Inferior parietal cortex (tissue), 1 donor: ENCODE measurements at regions not wholly inside any gene's neighbourhood (a gene's known extent, or its start where the extent isn't known, plus 50 kb on each side); places are given as distances from the start of the nearest gene placed in this dataset.

Experiments used
- DNase-seq: peaks from one replicate; pipeline ENCODE4 v3.0.0-alpha.2; 2016; ENCODE audit errors: extremely low spot score

GRCh38 chr14:76307786-76308780 lies 67.9 kb upstream of the ESRRB start:
- no peak for DNase-seq

- no peak for DNase-seq
Observed at GRCh38 chr14:76309572-76310162, 66.3 kb upstream of the ESRRB start.

- DNase-seq, result no peak
Observed at GRCh38 chr14:76311079-76311758, 64.7 kb upstream of the ESRRB start.

- no peak for DNase-seq
Observed at GRCh38 chr14:76312821-76313220, 63.1 kb upstream of the ESRRB start.

- no peak for DNase-seq
Observed at GRCh38 chr14:76313303-76313702, 62.6 kb upstream of the ESRRB start.

- DNase-seq, result no peak
Observed at GRCh38 chr14:76313852-76314251, 62.1 kb upstream of the ESRRB start.

- no peak for DNase-seq
Observed at GRCh38 chr14:76314521-76315034, 61.4 kb upstream of the ESRRB start.

- no peak for DNase-seq
Observed at GRCh38 chr14:76320486-76320885, 55.5 kb upstream of the ESRRB start.

- DNase-seq, result no peak
Observed at GRCh38 chr14:76320975-76321374, 55.0 kb upstream of the ESRRB start.

- no peak for DNase-seq
Observed at GRCh38 chr14:76322594-76323220, 53.2 kb upstream of the ESRRB start.

- no peak for DNase-seq
Observed at GRCh38 chr14:76323331-76324050, 52.4 kb upstream of the ESRRB start.

- no peak for DNase-seq
Observed at GRCh38 chr14:76324133-76324532, 51.8 kb upstream of the ESRRB start.
